Upper lobe of left lung (tissue), 6 donors: ENCODE measurements at regions not wholly inside any gene's neighbourhood (a gene's known extent, or its start where the extent isn't known, plus 50 kb on each side); places are given as distances from the start of the nearest gene placed in this dataset.

ENCODE experiments used
- ATAC-seq, 2 donors: fragments of 200-7000 bp; cut with Tn5 transposase; one replicate each; pipeline ENCODE4 v1.9.1; 2022; ENCODE audit warnings: mild to moderate bottlenecking in 2 of 2, moderate library complexity in 2 of 2; ENCODE audit not compliant: low FRiP score in 2 of 2
- DNase-seq, 2 donors: peaks; one replicate each; pipeline ENCODE4 v3.0.0-alpha.2; 2019 to 2020
- H3K27ac ChIP-seq, 4 donors: fragments of 200-600 bp; sonication (generic); one replicate each; pipeline ENCODE4 v1.5.1; 2016 to 2019
- H3K27me3 ChIP-seq, 4 donors: fragments of 200-600 bp; sonication (generic); one replicate each; pipeline ENCODE4 v1.5.1; 2017 to 2019
- H3K36me3 ChIP-seq, 4 donors: fragments of 200-600 bp; sonication (generic); one replicate each; pipeline ENCODE4 v1.5.1; 2016 to 2019
- H3K4me1 ChIP-seq, 4 donors: fragments of 200-600 bp; sonication (generic); one replicate each; pipeline ENCODE4 v1.5.1; 2018 to 2019
- H3K4me3 ChIP-seq, 4 donors: fragments of 200-600 bp; sonication (generic); one replicate each; pipeline ENCODE4 v1.5.1; 2017 to 2019; ENCODE audit warnings: mild to moderate bottlenecking in 2 of 4, moderate library complexity in 1 of 4
- H3K9me3 ChIP-seq, 4 donors: fragments of 200-600 bp; sonication (generic); one replicate each; pipeline ENCODE4 v1.5.1; 2018 to 2019
- EP300 ChIP-seq, 4 donors: sonication (generic); formaldehyde crosslinking; IDR thresholded peaks; one replicate each; pipeline ENCODE4 v1.5.1; 2017; ENCODE audit warnings: antibody characterized with exemption in 4 of 4, control low read depth in 2 of 4
- POLR2A ChIP-seq, 4 donors: fragments of 450-650 bp; IDR thresholded peaks; one replicate each; pipeline ENCODE4 v1.5.1; 2016 to 2017; ENCODE audit warnings: antibody characterized with exemption in 4 of 4, mild to moderate bottlenecking in 2 of 4
- POLR2AphosphoS5 ChIP-seq, 2 donors: sonication (generic); formaldehyde crosslinking; IDR thresholded peaks; one replicate each; pipeline ENCODE4 v1.5.1; 2017; ENCODE audit warnings: antibody characterized with exemption in 2 of 2
- WGBS, 2 donors: methylation state at CpG; one replicate each; pipeline ENCODE4 v1.1.5; 2017 to 2018; 5-methylcytosine and 5-hydroxymethylcytosine counted together
- TF ChIP-seq, protein P1 (sequence below), 6 experiments: fragments of 450-650 bp in 4 of 6; fragments of 200-600 bp in 2 of 6; sonication (generic) in 2 of 6; IDR thresholded peaks; one replicate each; pipeline ENCODE4 v1.5.1; 2016 to 2019; ENCODE audit warnings: antibody characterized with exemption in 6 of 6
- donor health status: DM: no; HTN: no; CAD: no; lungs with moderate emphysema.
- donor health status: DM: no; HTN: yes; CAD: no; lungs with severe emphysema.

DNA sequence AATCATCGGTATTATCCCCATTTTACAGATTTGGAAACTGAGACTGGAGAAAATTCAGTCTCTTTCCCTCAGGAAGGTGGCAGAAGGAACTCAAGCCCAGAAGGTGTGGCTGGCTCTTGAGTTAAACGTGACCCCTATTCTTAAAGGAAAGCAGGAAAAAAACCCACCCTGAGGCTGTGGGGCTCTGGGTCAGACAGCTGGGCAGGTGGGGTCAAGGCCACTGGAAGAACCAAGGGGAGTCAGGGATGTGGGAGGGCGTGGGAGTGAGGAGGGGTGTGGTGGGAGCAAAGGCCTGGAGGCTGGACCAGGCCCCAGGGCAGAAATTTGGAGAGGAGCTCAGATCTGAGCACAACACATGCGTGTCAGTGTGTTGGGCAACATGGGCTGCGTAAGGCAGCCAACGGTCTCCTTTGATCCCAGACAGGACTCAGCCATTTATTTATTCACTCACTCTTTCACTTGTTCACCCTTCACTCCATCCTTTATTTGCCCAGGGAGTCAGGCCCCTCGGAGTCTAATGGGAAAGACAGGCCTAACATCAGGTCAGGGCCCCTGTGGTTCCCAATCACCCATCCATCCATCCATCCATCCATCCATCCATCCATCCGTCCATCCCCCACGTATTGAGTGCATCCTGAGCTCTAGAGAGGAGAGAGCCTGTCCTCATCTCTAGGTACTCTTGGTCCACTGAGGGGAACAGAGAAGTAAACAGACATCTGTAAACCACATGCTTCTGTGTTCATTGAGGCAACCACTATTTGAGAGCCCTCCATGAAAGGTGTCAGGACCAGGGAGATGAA, 165.0 kb downstream of the VEGFA start:
- Histone ChIP-seq H3K36me3 (no peaks in the 10 kb centered on the region), H3K4me3 (no peak overlapping the region), H3K4me1 (peaks cover 0 to 7% (median 2%) of the 10 kb centered on the region in 4 donors), H3K27ac (no peak overlapping the region), H3K27me3 (no peaks in the 10 kb centered on the region), H3K9me3 (no peaks in the 10 kb centered on the region)
- 75 to 81% methylated on average over 9 of the region's 9 CpGs for WGBS, 2 donors
- ATAC-seq = no peak
- DNase-seq = peak in 1 of 2 donors; percentile 14
- TF ChIP-seq POLR2AphosphoS5 (IDR thresholded peaks at IDR 0.05) = no peak
- no peak for TF ChIP-seq POLR2A (IDR thresholded peaks at IDR 0.05)
- TF ChIP-seq, protein P1, sequence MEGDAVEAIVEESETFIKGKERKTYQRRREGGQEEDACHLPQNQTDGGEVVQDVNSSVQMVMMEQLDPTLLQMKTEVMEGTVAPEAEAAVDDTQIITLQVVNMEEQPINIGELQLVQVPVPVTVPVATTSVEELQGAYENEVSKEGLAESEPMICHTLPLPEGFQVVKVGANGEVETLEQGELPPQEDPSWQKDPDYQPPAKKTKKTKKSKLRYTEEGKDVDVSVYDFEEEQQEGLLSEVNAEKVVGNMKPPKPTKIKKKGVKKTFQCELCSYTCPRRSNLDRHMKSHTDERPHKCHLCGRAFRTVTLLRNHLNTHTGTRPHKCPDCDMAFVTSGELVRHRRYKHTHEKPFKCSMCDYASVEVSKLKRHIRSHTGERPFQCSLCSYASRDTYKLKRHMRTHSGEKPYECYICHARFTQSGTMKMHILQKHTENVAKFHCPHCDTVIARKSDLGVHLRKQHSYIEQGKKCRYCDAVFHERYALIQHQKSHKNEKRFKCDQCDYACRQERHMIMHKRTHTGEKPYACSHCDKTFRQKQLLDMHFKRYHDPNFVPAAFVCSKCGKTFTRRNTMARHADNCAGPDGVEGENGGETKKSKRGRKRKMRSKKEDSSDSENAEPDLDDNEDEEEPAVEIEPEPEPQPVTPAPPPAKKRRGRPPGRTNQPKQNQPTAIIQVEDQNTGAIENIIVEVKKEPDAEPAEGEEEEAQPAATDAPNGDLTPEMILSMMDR (IDR thresholded peaks at IDR 0.05) = no peak

DNA sequence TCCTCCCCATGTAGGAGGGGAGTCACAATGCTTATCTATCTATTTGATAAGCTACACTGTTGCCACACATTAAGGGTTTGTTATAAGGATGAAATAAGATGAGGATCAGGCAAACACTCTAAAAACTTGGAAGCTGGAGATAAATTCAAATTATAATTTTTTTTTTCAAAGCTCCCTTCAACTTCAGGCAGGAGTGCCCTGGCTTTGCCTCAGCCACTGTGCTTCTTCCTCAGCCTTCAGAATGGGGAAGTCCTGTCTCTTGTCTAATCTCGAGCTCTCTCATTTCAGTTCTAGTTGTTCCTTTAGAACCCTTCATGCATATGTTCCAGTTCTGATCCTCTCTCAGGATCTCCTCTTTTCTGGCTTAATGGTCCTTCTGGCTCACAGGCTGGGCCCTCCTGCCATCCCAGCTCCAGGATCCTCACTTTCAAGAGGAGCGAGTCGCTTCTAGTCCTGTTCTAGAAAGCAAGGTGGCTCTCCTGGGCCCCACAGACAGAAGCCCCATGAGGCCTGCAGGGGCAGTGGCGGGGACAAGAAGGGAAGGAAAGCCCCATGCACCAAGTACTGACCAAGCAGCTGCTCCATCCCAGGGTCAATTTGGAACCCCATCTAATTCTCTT, 164.3 kb downstream of the VEGFA start:
- H3K27me3 ChIP-seq = no peaks in the 10 kb centered on the region
- no peaks in the 10 kb centered on the region for H3K36me3 ChIP-seq
- WGBS, 2 donors = 92 to 97% methylated on average over 4 of the region's 4 CpGs
- TF ChIP-seq POLR2A (IDR thresholded peaks at IDR 0.05) (no peak), POLR2AphosphoS5 (IDR thresholded peaks at IDR 0.05) (no peak), EP300 (IDR thresholded peaks at IDR 0.05) (no peak)
- TF ChIP-seq, protein P1 (IDR thresholded peaks at IDR 0.05) = no peak
- ATAC-seq (no peak), DNase-seq (no peak)
- no peak overlapping the region for H3K27ac ChIP-seq
- H3K9me3 ChIP-seq = no peaks in the 10 kb centered on the region
- H3K4me1 ChIP-seq = peaks cover 0 to 7% (median 2%) of the 10 kb centered on the region in 4 donors
- H3K4me3 ChIP-seq = no peak overlapping the region

DNA sequence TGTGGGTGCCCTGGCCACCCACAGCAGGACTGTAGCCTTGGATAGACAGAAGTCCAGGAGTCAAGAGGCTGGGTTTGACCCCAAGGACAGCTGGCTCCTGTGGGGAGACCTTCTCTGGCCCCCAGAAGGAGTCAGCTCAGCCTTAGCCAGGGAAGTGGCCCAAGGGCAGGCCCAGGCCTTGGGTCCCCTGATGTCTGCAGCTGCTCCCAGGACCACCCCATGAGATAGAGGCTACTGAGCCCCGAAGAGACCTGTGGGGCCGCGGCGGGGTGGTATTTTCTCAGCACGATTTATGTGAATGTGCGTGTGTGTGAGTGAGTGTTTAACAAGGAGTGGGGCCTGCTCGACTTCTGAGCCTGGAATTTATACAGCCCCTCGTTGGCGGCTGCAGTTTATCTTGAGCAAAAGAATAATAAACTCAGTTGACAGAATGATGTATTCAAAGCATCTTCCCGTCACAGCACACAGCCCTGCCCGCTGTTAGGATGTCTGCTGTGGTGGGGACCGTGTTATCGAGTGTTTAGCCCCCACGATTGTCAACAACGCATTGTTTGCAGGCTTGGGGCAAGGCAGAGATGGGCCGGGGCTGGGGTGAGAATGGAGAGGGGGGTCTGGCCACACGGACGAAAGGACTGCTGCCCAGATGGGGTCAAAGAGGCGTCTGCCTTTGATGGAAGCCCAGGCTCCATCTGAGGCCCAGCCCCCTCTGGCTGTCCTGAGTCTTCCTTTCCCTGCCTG, 163.3 kb downstream of the VEGFA start:
- TF ChIP-seq EP300 (IDR thresholded peaks at IDR 0.05) = no peak
- no peak for TF ChIP-seq POLR2AphosphoS5 (IDR thresholded peaks at IDR 0.05)
- no peak for TF ChIP-seq POLR2A (IDR thresholded peaks at IDR 0.05)
- TF ChIP-seq, protein P1 (IDR thresholded peaks at IDR 0.05) = no peak
- no peaks in the 10 kb centered on the region for H3K27me3 ChIP-seq
- no peaks in the 10 kb centered on the region for H3K36me3 ChIP-seq
- no peak for DNase-seq
- ATAC-seq = no peak
- no peak overlapping the region for H3K4me3 ChIP-seq
- no peak overlapping the region for H3K27ac ChIP-seq
- no peaks in the 10 kb centered on the region for H3K9me3 ChIP-seq
- 52 to 77% methylated on average over 15 to 19 of the region's 19 CpGs for WGBS, 2 donors
- H3K4me1 ChIP-seq = peaks cover 0 to 7% (median 2%) of the 10 kb centered on the region in 4 donors

DNA sequence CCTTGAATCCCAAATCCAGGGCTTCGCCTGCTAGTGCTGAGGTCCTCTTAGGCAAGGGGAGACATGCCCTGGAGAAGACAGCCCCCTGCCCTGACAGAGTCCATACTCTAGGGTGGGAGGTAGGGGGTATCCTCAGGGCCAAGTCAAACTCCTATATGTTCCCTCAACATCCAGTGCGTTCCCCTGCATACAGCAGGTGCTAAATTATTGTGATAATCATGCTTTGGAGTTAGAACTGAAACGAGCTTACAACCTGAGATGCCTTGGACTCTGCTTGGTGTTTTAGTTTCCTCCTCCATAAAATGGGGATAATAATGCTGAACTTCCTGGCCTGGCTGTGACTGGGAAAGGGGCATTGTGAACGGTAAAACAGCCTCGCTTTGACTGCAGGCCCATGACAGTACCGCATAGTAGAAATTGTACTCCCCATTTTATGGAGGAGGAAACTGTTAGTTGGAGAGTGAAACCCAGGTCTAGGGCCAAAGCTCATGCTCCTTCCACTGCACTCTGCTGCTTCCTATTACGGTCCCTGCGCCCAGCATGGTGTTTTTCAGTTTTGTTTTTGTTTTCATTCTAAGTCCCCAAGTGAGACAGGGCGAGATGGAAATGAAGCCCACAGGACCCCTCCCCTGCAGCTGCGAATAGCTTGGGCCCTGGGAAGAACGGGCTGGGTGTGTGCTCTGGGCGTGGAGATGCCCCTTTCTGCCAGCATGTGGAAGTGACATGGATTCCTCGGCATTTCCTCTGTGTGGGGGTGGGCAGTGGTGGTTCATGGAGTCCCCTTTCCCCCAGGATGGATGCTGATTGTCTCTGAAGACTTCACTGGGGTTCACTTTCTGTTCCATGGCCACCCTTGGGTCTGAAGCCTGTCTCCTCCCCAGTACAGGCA, 162.5 kb downstream of the VEGFA start:
- Histone ChIP-seq H3K27ac (no peak overlapping the region), H3K36me3 (no peaks in the 10 kb centered on the region), H3K4me3 (no peak overlapping the region), H3K27me3 (no peaks in the 10 kb centered on the region), H3K4me1 (peaks cover 0 to 11% (median 6%) of the 10 kb centered on the region in 4 donors), H3K9me3 (no peaks in the 10 kb centered on the region)
- 82 to 85% methylated on average over 12 to 13 of the region's 13 CpGs for WGBS, 2 donors
- DNase-seq = no peak
- TF ChIP-seq POLR2A (IDR thresholded peaks at IDR 0.05) (no peak), POLR2AphosphoS5 (IDR thresholded peaks at IDR 0.05) (no peak), EP300 (IDR thresholded peaks at IDR 0.05) (no peak)
- TF ChIP-seq, protein P1 (IDR thresholded peaks at IDR 0.05) = no peak
- ATAC-seq = no peak
